ENCODE measurements at regions not wholly inside any gene's neighbourhood (a gene's known extent, or its start where the extent isn't known, plus 50 kb on each side); places are given as distances from the start of the nearest gene placed in this dataset.

DNA sequence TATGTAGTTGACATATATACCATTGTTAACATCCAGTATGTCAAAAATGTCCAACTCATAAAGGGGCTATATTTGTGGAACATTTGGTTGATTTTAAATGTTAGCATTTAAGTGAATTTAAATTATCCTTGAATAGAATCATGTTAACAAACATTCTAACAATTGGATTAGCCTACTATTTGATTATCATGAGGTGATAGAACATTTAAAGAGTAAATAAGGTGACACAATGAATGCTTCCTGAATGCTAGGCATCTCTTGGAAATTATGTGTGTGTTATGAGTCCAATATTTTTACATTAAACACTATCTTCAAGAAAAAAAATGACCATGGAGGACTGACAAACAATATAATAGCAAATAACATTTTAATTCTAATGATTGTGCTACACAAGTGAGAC lies 901.9 kb upstream of the AGA start:
- Histone ChIP-seq H3K9ac (ENCODE audit: low read depth, low read length) (no peak overlapping the region), H3K14ac (replicated peaks; ENCODE audit: low read depth, low read length) (no peak overlapping the region), H3K36me3 (ENCODE audit: control insufficient read depth, insufficient read depth, low read length) (no peaks in the 10 kb centered on the region), H3K9me3 (ENCODE audit: control insufficient read depth, insufficient read depth, low read length) (peaks cover 3% of the 10 kb centered on the region; the same call in 1 of the 2 replicates), H3K79me1 (ENCODE audit: low read depth in 1 of 2, low read length in 2 of 2) (no peaks in the 10 kb centered on the region), H3K9me1 (ENCODE audit: insufficient read depth, low read length) (no peaks in the 10 kb centered on the region), H2AFZ (replicated peaks; ENCODE audit: low read length, poor library complexity) (no peak overlapping the region), H3K4me3 (ENCODE audit: insufficient read depth, low read depth, low read length) (no peak overlapping the region), H2BK5ac (ENCODE audit: low read depth, low read length, poor library complexity, severe bottlenecking) (no peak overlapping the region), H2BK120ac (ENCODE audit: low read depth, low read length) (no peak overlapping the region), H4K91ac (ENCODE audit: insufficient read depth, low read depth, low read length) (no peak overlapping the region), H3K27ac (ENCODE audit: insufficient read depth, low read length) (no peak overlapping the region), H3K4me1 (ENCODE audit: control insufficient read depth, insufficient read depth, low read length) (no peaks in the 10 kb centered on the region), H4K8ac (ENCODE audit: low read depth in 2 of 2, low read length in 2 of 2) (no peak overlapping the region), H4K5ac (ENCODE audit: low read depth, low read length) (no peak overlapping the region), H2AK9ac (replicated peaks; ENCODE audit: low read depth, low read length, poor library complexity) (no peak overlapping the region), H3K27me3 (ENCODE audit: control insufficient read depth, insufficient read depth, low read length) (no peaks in the 10 kb centered on the region), H2BK15ac (ENCODE audit: low read depth, low read length) (no peak overlapping the region), H2AK5ac (ENCODE audit: low read depth, low read length) (no peak overlapping the region), H3K18ac (ENCODE audit: low read depth, low read length) (no peak overlapping the region), H3K23ac (ENCODE audit: low read depth, low read length) (no peak overlapping the region), H4K20me1 (ENCODE audit: insufficient read depth, low read length) (no peaks in the 10 kb centered on the region), H3K56ac (ENCODE audit: extremely low read depth, insufficient read depth, low read length) (no peak overlapping the region), H3K4me2 (ENCODE audit: low read depth, low read length) (no peak overlapping the region), H3K4ac (ENCODE audit: low read depth, low read length) (no peak overlapping the region), H2BK20ac (ENCODE audit: low read depth, low read length) (no peak overlapping the region)
- ChIA-PET CTCF (no interaction called here), POLR2A (ENCODE audit: unreplicated experiment) (no interaction called here)
- BruUV-seq (replicated peaks) = no TSS peak
- TF ChIP-seq CHD1 (IDR thresholded peaks at IDR 0.05; ENCODE audit: low read depth, low read length) = no peak
- no peak for TF ChIP-seq ELK1 (IDR thresholded peaks at IDR 0.05; ENCODE audit: borderline replicate concordance, low read depth, low read length)
- TF ChIP-seq MAZ (IDR thresholded peaks at IDR 0.05; ENCODE audit: borderline replicate concordance, low read depth, low read length) = no peak
- no peak for TF ChIP-seq BHLHE40 (IDR thresholded peaks at IDR 0.05; ENCODE audit: low read depth, low read length)
- no peak for TF ChIP-seq RFX5 (IDR thresholded peaks at IDR 0.05; ENCODE audit: low read depth, low read length)
- TF ChIP-seq MAFK (IDR thresholded peaks at IDR 0.05; ENCODE audit: low read depth, low read length) = no peak
- no peak for TF ChIP-seq FOS (IDR thresholded peaks at IDR 0.05; ENCODE audit: low read depth, low read length)
- TF ChIP-seq CEBPB (IDR thresholded peaks at IDR 0.05; ENCODE audit: low read depth, low read length) = no peak
- TF ChIP-seq RCOR1 (IDR thresholded peaks at IDR 0.05; ENCODE audit: insufficient replicate concordance, low read length) = no peak
- TF ChIP-seq RAD21 (IDR thresholded peaks at IDR 0.05; ENCODE audit: low read length) = no peak
- no peak for TF ChIP-seq POLR2A (IDR thresholded peaks at IDR 0.05; ENCODE audit: low read depth, low read length)
- no peak for DNase-seq
- dilution Hi-C loops (cut with HindIII; ENCODE audit: low sequenced_read_pairs, unreplicated experiment) = no loop called here
- intact Hi-C loops (cut with micrococcal nuclease) = no loop called here
- in situ Hi-C loops (cut with MboI; ENCODE audit: low sequenced_read_pairs) = no loop called here
- no peak for ATAC-seq (ENCODE audit: low read depth)

Data from IMR-90 (cell line).